ENCODE measurements at regions not wholly inside any gene's neighbourhood (a gene's known extent, or its start where the extent isn't known, plus 50 kb on each side); places are given as distances from the start of the nearest gene placed in this dataset.

- H3K4me1 ChIP-seq (ENCODE audit: control insufficient read depth in 3 of 3, insufficient read depth in 2 of 3, low read depth in 1 of 3, low read length in 2 of 3), result no peaks in the 10 kb centered on the region
- no peaks in the 10 kb centered on the region for H3K27me3 ChIP-seq (ENCODE audit: control insufficient read depth in 3 of 3, insufficient read depth in 3 of 3, low read length in 3 of 3)
- H3K27ac ChIP-seq (ENCODE audit: low read depth in 1 of 3, low read length in 2 of 3), result no peak overlapping the region
- DNase-seq (no peak), FAIRE-seq (no peak)
- whole genome bisulfite sequencing, 3 donors, result 89 to 94% (median 90%) methylated on average over 6 to 7 of the region's 8 CpGs
- no peaks in the 10 kb centered on the region for H3K36me3 ChIP-seq (ENCODE audit: control insufficient read depth in 3 of 3, insufficient read depth in 2 of 3, low read depth in 1 of 3, low read length in 3 of 3)
- H3K4me3 ChIP-seq (ENCODE audit: low read depth in 1 of 3, low read length in 3 of 3), result no peak overlapping the region
- H3K9me3 ChIP-seq (ENCODE audit: control insufficient read depth in 2 of 2, insufficient read depth in 1 of 2, low read depth in 1 of 2, low read length in 1 of 2), result peaks cover 0 to 3% of the 10 kb centered on the region in 2 donors
Observed at GRCh38 chr10:21057436-21057835, 160.3 kb upstream of the NEBL start.

DNA sequence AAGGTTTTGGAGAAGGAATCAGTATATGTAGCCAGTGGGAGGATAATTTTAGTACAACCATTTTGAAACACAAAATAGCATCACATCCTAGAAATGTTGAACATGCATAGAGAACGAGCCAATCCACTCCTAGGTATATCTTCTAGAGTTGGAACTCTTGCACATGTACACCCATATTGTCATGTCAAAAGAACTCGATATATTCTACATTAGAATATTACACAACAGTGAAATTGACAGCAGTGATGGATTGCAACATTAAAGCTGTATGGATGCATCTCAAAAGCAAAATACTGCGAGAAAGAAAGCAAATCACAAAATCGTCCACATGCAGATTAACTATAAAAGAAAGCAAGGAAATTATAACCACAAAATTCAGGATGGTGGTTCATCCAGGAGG lies 159.3 kb upstream of the NEBL start:
- Histone ChIP-seq H3K27ac (ENCODE audit: low read depth in 1 of 3, low read length in 2 of 3) (no peak overlapping the region), H3K36me3 (ENCODE audit: control insufficient read depth in 3 of 3, insufficient read depth in 2 of 3, low read depth in 1 of 3, low read length in 3 of 3) (no peaks in the 10 kb centered on the region), H3K4me3 (ENCODE audit: low read depth in 1 of 3, low read length in 3 of 3) (no peak overlapping the region), H3K27me3 (ENCODE audit: control insufficient read depth in 3 of 3, insufficient read depth in 3 of 3, low read length in 3 of 3) (no peaks in the 10 kb centered on the region), H3K4me1 (ENCODE audit: control insufficient read depth in 3 of 3, insufficient read depth in 2 of 3, low read depth in 1 of 3, low read length in 2 of 3) (no peaks in the 10 kb centered on the region), H3K9me3 (ENCODE audit: control insufficient read depth in 2 of 2, insufficient read depth in 1 of 2, low read depth in 1 of 2, low read length in 1 of 2) (peaks cover 0 to 6% of the 10 kb centered on the region in 2 donors)
- FAIRE-seq, result no peak
- WGBS, 3 donors, result 65 to 81% (median 76%) methylated on average over 4 of the region's 4 CpGs
- no peak for DNase-seq

GRCh38 chr10:21055339-21056135 lies 158.4 kb upstream of the NEBL start:
- H3K9me3 ChIP-seq (ENCODE audit: control insufficient read depth in 2 of 2, insufficient read depth in 1 of 2, low read depth in 1 of 2, low read length in 1 of 2), result peaks cover 0 to 6% of the 10 kb centered on the region in 2 donors
- WGBS, 3 donors, result 71 to 76% (median 71%) methylated on average over 12 of the region's 12 CpGs
- H3K4me3 ChIP-seq (ENCODE audit: low read depth in 1 of 3, low read length in 3 of 3), result no peak overlapping the region
- H3K27me3 ChIP-seq (ENCODE audit: control insufficient read depth in 3 of 3, insufficient read depth in 3 of 3, low read length in 3 of 3), result no peaks in the 10 kb centered on the region
- no peak overlapping the region for H3K27ac ChIP-seq (ENCODE audit: low read depth in 1 of 3, low read length in 2 of 3)
- no peaks in the 10 kb centered on the region for H3K4me1 ChIP-seq (ENCODE audit: control insufficient read depth in 3 of 3, insufficient read depth in 2 of 3, low read depth in 1 of 3, low read length in 2 of 3)
- H3K36me3 ChIP-seq (ENCODE audit: control insufficient read depth in 3 of 3, insufficient read depth in 2 of 3, low read depth in 1 of 3, low read length in 3 of 3), result no peaks in the 10 kb centered on the region
- no peak for DNase-seq
- no peak for FAIRE-seq

GRCh38 chr10:21053953-21054690 lies 157.0 kb upstream of the NEBL start:
- DNase-seq (no peak), FAIRE-seq (no peak)
- Histone ChIP-seq H3K4me3 (ENCODE audit: low read depth in 1 of 3, low read length in 3 of 3) (no peak overlapping the region), H3K27me3 (ENCODE audit: control insufficient read depth in 3 of 3, insufficient read depth in 3 of 3, low read length in 3 of 3) (no peaks in the 10 kb centered on the region), H3K4me1 (ENCODE audit: control insufficient read depth in 3 of 3, insufficient read depth in 2 of 3, low read depth in 1 of 3, low read length in 2 of 3) (no peaks in the 10 kb centered on the region), H3K27ac (ENCODE audit: low read depth in 1 of 3, low read length in 2 of 3) (no peak overlapping the region), H3K9me3 (ENCODE audit: control insufficient read depth in 2 of 2, insufficient read depth in 1 of 2, low read depth in 1 of 2, low read length in 1 of 2) (peaks cover 0 to 5% of the 10 kb centered on the region in 2 donors), H3K36me3 (ENCODE audit: control insufficient read depth in 3 of 3, insufficient read depth in 2 of 3, low read depth in 1 of 3, low read length in 3 of 3) (no peaks in the 10 kb centered on the region)
- WGBS, 3 donors, result 85 to 89% (median 86%) methylated on average over 9 of the region's 9 CpGs

- Histone ChIP-seq H3K4me3 (ENCODE audit: low read depth in 1 of 3, low read length in 3 of 3) (no peak overlapping the region), H3K36me3 (ENCODE audit: control insufficient read depth in 3 of 3, insufficient read depth in 2 of 3, low read depth in 1 of 3, low read length in 3 of 3) (no peaks in the 10 kb centered on the region), H3K27ac (ENCODE audit: low read depth in 1 of 3, low read length in 2 of 3) (no peak overlapping the region), H3K9me3 (ENCODE audit: control insufficient read depth in 2 of 2, insufficient read depth in 1 of 2, low read depth in 1 of 2, low read length in 1 of 2) (peaks cover 0 to 2% of the 10 kb centered on the region in 2 donors), H3K4me1 (ENCODE audit: control insufficient read depth in 3 of 3, insufficient read depth in 2 of 3, low read depth in 1 of 3, low read length in 2 of 3) (no peaks in the 10 kb centered on the region), H3K27me3 (ENCODE audit: control insufficient read depth in 3 of 3, insufficient read depth in 3 of 3, low read length in 3 of 3) (no peaks in the 10 kb centered on the region)
- 76 to 84% (median 78%) methylated on average over 4 of the region's 4 CpGs for WGBS, 3 donors
- DNase-seq, result no peak
- FAIRE-seq, result no peak
Observed at GRCh38 chr10:21052709-21053104, 155.6 kb upstream of the NEBL start.

- H3K9me3 ChIP-seq (ENCODE audit: control insufficient read depth in 2 of 2, insufficient read depth in 1 of 2, low read depth in 1 of 2, low read length in 1 of 2), result peaks cover 0 to 2% of the 10 kb centered on the region in 2 donors
- FAIRE-seq (no peak), DNase-seq (no peak)
- WGBS, 3 donors, result 78 to 79% (median 78%) methylated on average over 5 of the region's 5 CpGs
- no peaks in the 10 kb centered on the region for H3K36me3 ChIP-seq (ENCODE audit: control insufficient read depth in 3 of 3, insufficient read depth in 2 of 3, low read depth in 1 of 3, low read length in 3 of 3)
- no peaks in the 10 kb centered on the region for H3K4me1 ChIP-seq (ENCODE audit: control insufficient read depth in 3 of 3, insufficient read depth in 2 of 3, low read depth in 1 of 3, low read length in 2 of 3)
- no peak overlapping the region for H3K27ac ChIP-seq (ENCODE audit: low read depth in 1 of 3, low read length in 2 of 3)
- H3K27me3 ChIP-seq (ENCODE audit: control insufficient read depth in 3 of 3, insufficient read depth in 3 of 3, low read length in 3 of 3), result no peaks in the 10 kb centered on the region
- no peak overlapping the region for H3K4me3 ChIP-seq (ENCODE audit: low read depth in 1 of 3, low read length in 3 of 3)
Observed at GRCh38 chr10:21052072-21052708, 155.1 kb upstream of the NEBL start.

DNA sequence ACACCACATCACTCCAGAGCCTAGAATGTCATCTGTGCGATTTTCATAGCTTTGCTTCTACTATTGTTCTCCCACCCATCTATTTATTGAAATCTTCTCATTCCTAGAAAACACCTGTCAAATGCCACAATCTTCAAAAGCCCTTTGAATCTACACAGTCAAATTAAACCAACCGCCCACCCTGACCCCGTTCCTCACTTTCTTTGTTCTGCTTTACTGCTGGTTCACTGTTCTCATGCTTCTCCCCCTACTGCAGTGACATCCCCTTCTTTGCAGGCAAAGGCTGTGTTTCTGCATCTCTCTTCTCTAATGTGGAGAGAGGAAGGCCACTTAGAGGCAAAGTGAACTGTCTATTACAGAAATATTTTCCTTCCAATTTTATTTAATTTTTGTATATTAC lies 152.4 kb upstream of the NEBL start:
- FAIRE-seq (no peak), DNase-seq (no peak)
- Histone ChIP-seq H3K36me3 (ENCODE audit: control insufficient read depth in 3 of 3, insufficient read depth in 2 of 3, low read depth in 1 of 3, low read length in 3 of 3) (no peaks in the 10 kb centered on the region), H3K27me3 (ENCODE audit: control insufficient read depth in 3 of 3, insufficient read depth in 3 of 3, low read length in 3 of 3) (no peaks in the 10 kb centered on the region), H3K4me3 (ENCODE audit: low read depth in 1 of 3, low read length in 3 of 3) (no peak overlapping the region), H3K4me1 (ENCODE audit: control insufficient read depth in 3 of 3, insufficient read depth in 2 of 3, low read depth in 1 of 3, low read length in 2 of 3) (no peaks in the 10 kb centered on the region), H3K27ac (ENCODE audit: low read depth in 1 of 3, low read length in 2 of 3) (no peak overlapping the region), H3K9me3 (ENCODE audit: control insufficient read depth in 2 of 2, insufficient read depth in 1 of 2, low read depth in 1 of 2, low read length in 1 of 2) (peaks cover 0 to 2% of the 10 kb centered on the region in 2 donors)
- 80 to 87% (median 85%) methylated on average over 3 of the region's 3 CpGs for WGBS, 3 donors

GRCh38 chr10:21048068-21048467 lies 151.0 kb upstream of the NEBL start:
- FAIRE-seq (no peak), DNase-seq (no peak)
- Histone ChIP-seq H3K4me1 (ENCODE audit: control insufficient read depth in 3 of 3, insufficient read depth in 2 of 3, low read depth in 1 of 3, low read length in 2 of 3) (no peaks in the 10 kb centered on the region), H3K27ac (ENCODE audit: low read depth in 1 of 3, low read length in 2 of 3) (no peak overlapping the region), H3K27me3 (ENCODE audit: control insufficient read depth in 3 of 3, insufficient read depth in 3 of 3, low read length in 3 of 3) (no peaks in the 10 kb centered on the region), H3K4me3 (ENCODE audit: low read depth in 1 of 3, low read length in 3 of 3) (no peak overlapping the region), H3K9me3 (ENCODE audit: control insufficient read depth in 2 of 2, insufficient read depth in 1 of 2, low read depth in 1 of 2, low read length in 1 of 2) (peaks cover 0 to 2% of the 10 kb centered on the region in 2 donors), H3K36me3 (ENCODE audit: control insufficient read depth in 3 of 3, insufficient read depth in 2 of 3, low read depth in 1 of 3, low read length in 3 of 3) (no peaks in the 10 kb centered on the region)
- WGBS, 3 donors, result 66 to 78% (median 74%) methylated on average over 6 of the region's 6 CpGs

All from small intestine (tissue), 7 donors.